ENCODE measurements at regions not wholly inside any gene's neighbourhood (a gene's known extent, or its start where the extent isn't known, plus 50 kb on each side); places are given as distances from the start of the nearest gene placed in this dataset.

DNA sequence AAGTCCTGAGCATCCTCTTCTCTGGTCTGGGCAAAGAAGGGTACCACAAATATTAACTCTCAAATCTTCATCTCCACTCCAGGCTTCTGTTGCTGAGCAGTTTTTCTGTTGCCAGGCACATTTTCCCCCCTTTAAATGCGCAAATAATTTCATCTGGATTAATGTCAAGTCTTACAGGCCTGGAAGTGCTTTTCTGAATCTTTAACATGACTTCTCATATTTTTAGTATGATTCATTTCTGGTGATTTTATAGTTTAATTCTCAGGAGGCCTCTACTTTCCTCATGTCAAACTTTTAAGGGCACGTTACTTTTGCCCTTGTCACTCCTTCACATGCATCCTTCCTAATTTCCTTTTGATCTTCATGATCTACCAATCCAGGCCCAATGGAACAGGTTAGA is 510.2 kb downstream of the METTL15 start:
- H3K27me3 Mint-ChIP-seq (ENCODE audit: low read depth): no peaks in the 10 kb centered on the region
- H3K27ac Mint-ChIP-seq: no peak overlapping the region
- DNase-seq (ENCODE audit: low spot score): no peak
- no peak overlapping the region for H3K4me3 Mint-ChIP-seq (ENCODE audit: low read depth)
- H3K4me1 Mint-ChIP-seq (ENCODE audit: low read depth): no peaks in the 10 kb centered on the region
- no peaks in the 10 kb centered on the region for H3K36me3 Mint-ChIP-seq (ENCODE audit: low read depth)
- H3K9me3 Mint-ChIP-seq: no peaks in the 10 kb centered on the region
- intact Hi-C loops (cut with micrococcal nuclease): no loop called here

DNA sequence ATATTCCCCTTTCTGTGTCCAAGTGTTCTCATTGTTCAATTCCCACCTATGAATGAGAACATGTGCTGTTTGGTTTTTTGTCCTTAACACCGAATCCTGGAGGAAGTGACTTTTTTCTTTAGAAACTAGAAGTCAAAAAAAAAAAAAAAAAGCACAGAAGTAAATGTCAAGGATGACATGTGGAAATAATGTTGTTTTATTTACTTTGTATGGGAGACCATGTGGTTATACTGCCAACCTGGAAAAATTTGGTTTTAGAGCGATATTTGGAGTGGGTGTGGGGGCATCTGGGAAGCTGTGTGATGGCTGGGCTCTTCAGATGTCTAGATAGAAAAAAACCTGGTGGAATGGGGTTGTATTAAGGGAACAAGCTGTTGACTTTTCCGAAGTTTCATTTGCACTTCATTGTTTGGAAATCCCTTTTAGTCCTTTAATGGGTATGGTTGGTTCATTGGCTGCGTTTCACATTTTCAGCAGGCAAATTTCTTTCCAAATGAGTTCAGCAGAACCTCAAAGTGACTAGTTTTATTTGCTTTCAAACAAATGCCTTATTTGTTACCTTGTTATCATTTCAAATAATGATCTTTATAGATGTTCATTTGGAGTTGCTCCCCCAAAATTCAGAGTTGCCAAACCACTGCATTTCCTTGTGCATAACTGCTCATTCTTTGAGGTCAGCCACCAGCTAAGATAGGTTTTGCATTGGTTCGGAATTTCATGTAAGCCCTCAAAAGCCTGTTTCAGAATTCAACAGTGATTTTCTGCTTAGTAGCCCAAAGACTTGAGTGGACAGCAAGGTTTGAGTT is 508.2 kb downstream of the METTL15 start:
- Mint-ChIP-seq H3K4me1 (ENCODE audit: low read depth) (no peaks in the 10 kb centered on the region), H3K36me3 (ENCODE audit: low read depth) (no peaks in the 10 kb centered on the region), H3K27ac (no peak overlapping the region), H3K27me3 (ENCODE audit: low read depth) (no peaks in the 10 kb centered on the region), H3K9me3 (no peaks in the 10 kb centered on the region), H3K4me3 (ENCODE audit: low read depth) (no peak overlapping the region)
- no peak for DNase-seq (ENCODE audit: low spot score)
- intact Hi-C loops (cut with micrococcal nuclease): no loop called here

DNA sequence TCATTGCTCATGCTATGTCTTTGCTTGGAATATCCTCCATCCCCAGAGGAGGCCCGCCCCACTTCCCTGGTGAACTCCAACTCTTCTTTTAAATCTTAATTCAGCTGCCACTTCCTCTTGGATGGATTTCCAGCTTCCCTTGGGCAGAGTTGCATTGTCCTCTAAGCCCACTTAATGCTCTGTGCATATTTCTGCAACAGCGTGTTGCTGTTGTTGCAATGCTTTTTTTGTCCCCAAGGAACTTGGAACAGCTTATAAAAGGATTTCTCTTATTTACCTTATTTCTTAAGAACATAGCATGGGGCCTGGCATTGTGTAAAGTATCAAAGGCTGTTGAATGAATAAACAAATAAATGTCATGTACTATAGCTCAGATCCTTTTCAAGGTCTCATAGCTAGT is 507.4 kb downstream of the METTL15 start:
- Mint-ChIP-seq H3K36me3 (ENCODE audit: low read depth) (no peaks in the 10 kb centered on the region), H3K27me3 (ENCODE audit: low read depth) (no peaks in the 10 kb centered on the region), H3K4me3 (ENCODE audit: low read depth) (no peak overlapping the region), H3K4me1 (ENCODE audit: low read depth) (no peaks in the 10 kb centered on the region), H3K9me3 (no peaks in the 10 kb centered on the region), H3K27ac (no peak overlapping the region)
- no peak for DNase-seq (ENCODE audit: low spot score)
- intact Hi-C loops (cut with micrococcal nuclease): no loop called here

DNA sequence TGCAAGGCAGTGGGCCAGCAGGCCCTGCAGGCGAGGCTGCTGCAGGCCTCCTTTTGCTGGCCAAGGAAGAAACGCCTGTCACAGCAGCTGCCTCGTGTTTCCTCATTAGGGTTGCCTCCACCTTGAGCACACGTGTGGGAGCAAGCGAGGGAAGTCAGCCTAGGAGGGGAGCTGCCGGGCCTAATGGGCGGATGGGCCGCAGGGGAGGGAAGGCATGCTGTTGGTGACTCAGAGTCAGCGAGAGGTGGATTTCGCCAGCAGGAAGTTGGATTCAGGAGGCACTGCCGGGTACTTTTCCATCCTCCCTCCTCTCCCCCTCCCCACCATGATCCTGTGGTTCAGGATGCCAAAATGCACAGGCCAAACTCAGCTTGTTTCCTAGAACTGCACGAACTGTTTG is 498.7 kb downstream of the METTL15 start:
- H3K36me3 Mint-ChIP-seq (ENCODE audit: low read depth): no peaks in the 10 kb centered on the region
- DNase-seq (ENCODE audit: low spot score): no peak
- no peak overlapping the region for H3K4me3 Mint-ChIP-seq (ENCODE audit: low read depth)
- H3K9me3 Mint-ChIP-seq: no peaks in the 10 kb centered on the region
- intact Hi-C loops (cut with micrococcal nuclease): no loop called here
- H3K4me1 Mint-ChIP-seq (ENCODE audit: low read depth): no peaks in the 10 kb centered on the region
- no peak overlapping the region for H3K27ac Mint-ChIP-seq
- H3K27me3 Mint-ChIP-seq (ENCODE audit: low read depth): no peaks in the 10 kb centered on the region

DNA sequence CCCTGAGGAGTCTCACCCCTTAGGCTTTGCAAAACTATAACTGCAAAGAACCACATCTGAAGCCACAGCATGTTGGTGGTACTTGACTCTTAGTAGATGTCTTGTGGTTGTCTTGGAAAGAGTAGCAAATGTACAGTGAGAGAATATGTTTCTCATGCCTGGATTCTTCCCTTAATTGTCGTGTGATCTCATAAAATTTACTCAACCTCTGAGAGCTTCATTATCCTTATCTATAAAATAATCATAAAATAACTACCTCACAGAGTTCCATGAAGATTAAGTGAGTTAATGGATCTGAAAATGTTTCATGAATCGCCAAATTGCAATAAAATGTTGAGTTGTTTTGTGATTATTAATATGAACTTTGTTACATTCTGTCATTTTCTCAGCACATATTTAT is 491.5 kb downstream of the METTL15 start:
- Mint-ChIP-seq H3K4me1 (ENCODE audit: low read depth) (no peaks in the 10 kb centered on the region), H3K9me3 (no peaks in the 10 kb centered on the region), H3K27ac (no peak overlapping the region), H3K4me3 (ENCODE audit: low read depth) (no peak overlapping the region), H3K27me3 (ENCODE audit: low read depth) (no peaks in the 10 kb centered on the region), H3K36me3 (ENCODE audit: low read depth) (no peaks in the 10 kb centered on the region)
- intact Hi-C loops (cut with micrococcal nuclease): no loop called here
- DNase-seq (ENCODE audit: low spot score): no peak

DNA sequence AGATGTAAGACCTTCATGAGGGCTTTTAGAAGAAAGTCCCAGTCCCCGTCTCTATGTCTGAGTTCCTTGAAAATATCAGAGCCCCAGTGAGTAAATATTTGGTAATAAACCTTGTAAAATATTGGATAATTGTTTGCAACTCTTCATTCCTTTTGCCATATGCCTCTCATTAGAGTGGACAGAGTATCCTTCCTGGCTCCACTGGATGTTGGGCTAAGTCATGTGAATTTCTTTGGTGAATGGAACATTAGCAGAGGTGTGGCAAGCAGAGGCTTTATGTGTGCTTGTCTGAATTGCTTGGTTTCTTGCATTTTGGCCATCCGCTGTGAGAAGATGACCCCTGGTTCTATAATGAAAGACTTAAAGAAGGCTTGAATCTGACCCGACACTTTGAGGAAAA is 490.3 kb downstream of the METTL15 start:
- H3K27me3 Mint-ChIP-seq (ENCODE audit: low read depth): no peaks in the 10 kb centered on the region

DNA sequence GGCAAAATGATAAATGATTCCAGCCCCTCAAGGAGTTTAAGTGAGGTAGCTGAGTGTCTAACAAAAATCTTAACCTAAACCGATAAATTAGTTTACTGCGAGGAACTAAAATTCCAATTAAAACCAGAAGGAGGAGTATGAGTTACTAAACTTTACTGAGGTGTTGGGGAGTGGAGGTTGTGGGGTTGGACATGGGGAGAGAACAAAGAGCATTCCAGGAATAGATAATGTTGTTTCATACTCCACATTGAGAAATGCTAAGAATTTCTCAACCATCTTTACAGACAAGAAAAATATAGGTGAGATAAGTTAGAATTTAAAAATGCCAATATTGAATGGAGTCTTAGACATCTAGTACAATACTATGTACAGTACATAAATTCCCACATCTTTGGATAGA is 488.6 kb downstream of the METTL15 start:
- Mint-ChIP-seq H3K4me3 (ENCODE audit: low read depth) (no peak overlapping the region), H3K27ac (no peak overlapping the region), H3K9me3 (no peaks in the 10 kb centered on the region), H3K4me1 (ENCODE audit: low read depth) (no peaks in the 10 kb centered on the region), H3K36me3 (ENCODE audit: low read depth) (no peaks in the 10 kb centered on the region), H3K27me3 (ENCODE audit: low read depth) (no peaks in the 10 kb centered on the region)
- intact Hi-C loops (cut with micrococcal nuclease): no loop called here
- no peak for DNase-seq (ENCODE audit: low spot score)

More for the DNA sequence above, 490.3 kb downstream of the METTL15 start:
- no peaks in the 10 kb centered on the region for H3K9me3 Mint-ChIP-seq
- DNase-seq (ENCODE audit: low spot score): no peak
- no peak overlapping the region for H3K4me3 Mint-ChIP-seq (ENCODE audit: low read depth)
- no peak overlapping the region for H3K27ac Mint-ChIP-seq
- intact Hi-C loops (cut with micrococcal nuclease): no loop called here
- H3K36me3 Mint-ChIP-seq (ENCODE audit: low read depth): no peaks in the 10 kb centered on the region
- H3K4me1 Mint-ChIP-seq (ENCODE audit: low read depth): no peaks in the 10 kb centered on the region

DNA sequence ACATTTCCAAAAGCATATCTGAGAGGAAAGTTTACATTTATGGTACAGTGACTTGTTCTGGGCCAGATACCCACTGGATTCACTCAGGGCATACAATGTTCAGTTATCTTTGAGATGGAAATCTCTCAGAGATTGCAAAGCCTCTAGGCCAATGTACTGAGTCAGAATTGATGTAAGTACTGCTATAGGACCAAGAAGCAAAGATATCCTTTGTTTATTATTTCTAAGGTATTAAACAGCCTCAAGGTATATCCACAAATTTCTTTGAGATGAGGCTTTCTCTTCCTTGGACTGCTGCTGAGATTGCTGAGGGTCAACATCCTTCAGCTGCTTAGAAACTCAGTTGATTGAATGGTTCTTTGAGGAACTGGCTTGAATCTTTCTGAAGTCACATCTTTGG is 484.0 kb downstream of the METTL15 start:
- H3K27me3 Mint-ChIP-seq (ENCODE audit: low read depth): no peaks in the 10 kb centered on the region
- H3K27ac Mint-ChIP-seq: no peak overlapping the region
- H3K4me3 Mint-ChIP-seq (ENCODE audit: low read depth): no peak overlapping the region
- no peaks in the 10 kb centered on the region for H3K9me3 Mint-ChIP-seq
- intact Hi-C loops (cut with micrococcal nuclease): no loop called here
- no peaks in the 10 kb centered on the region for H3K4me1 Mint-ChIP-seq (ENCODE audit: low read depth)
- no peaks in the 10 kb centered on the region for H3K36me3 Mint-ChIP-seq (ENCODE audit: low read depth)
- no peak for DNase-seq (ENCODE audit: low spot score)

DNA sequence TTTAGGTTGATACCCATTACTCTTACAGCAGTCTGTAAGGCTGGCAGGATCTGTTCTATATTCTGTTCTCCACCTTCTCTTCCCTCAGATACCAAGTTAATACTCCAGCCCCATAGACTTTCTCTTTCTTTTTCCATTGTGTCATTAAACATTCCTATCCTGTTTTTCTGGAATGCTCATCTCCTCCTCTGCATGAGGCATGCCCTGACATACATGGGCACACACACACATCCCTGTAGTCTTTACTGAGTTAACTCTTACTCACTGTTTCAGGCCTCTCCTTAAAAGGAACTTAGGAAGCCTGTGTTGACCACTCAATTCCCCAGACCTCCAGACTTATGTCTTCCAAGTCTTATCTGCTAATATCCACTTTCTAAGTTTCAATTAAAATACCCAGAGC is 476.8 kb downstream of the METTL15 start:
- intact Hi-C loops (cut with micrococcal nuclease): no loop called here
- DNase-seq (ENCODE audit: low spot score): no peak
- Mint-ChIP-seq H3K4me3 (ENCODE audit: low read depth) (no peak overlapping the region), H3K4me1 (ENCODE audit: low read depth) (no peaks in the 10 kb centered on the region), H3K27me3 (ENCODE audit: low read depth) (no peaks in the 10 kb centered on the region), H3K27ac (no peak overlapping the region), H3K9me3 (no peaks in the 10 kb centered on the region), H3K36me3 (ENCODE audit: low read depth) (no peaks in the 10 kb centered on the region)

DNA sequence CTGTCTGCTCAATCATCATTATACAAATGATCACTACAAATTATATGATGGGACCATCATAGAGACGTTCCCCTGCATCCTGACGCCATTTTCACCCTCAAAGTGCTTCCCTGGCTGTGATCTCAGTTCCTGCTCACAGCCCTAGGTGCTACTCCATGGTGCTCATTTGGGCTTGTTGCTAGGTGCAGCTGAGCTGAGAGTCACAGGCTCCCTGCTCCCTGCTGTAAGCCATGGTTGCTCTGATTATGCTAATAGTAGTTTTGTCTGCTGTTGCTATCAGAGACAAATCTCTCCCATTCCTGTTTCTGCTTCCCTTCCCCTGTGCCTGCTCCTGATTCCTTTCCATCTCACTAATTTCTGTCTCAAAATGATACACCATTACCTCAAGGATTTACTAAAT is 474.3 kb downstream of the METTL15 start:
- H3K27me3 Mint-ChIP-seq (ENCODE audit: low read depth): no peaks in the 10 kb centered on the region
- no peaks in the 10 kb centered on the region for H3K4me1 Mint-ChIP-seq (ENCODE audit: low read depth)
- no peak overlapping the region for H3K27ac Mint-ChIP-seq
- no peaks in the 10 kb centered on the region for H3K36me3 Mint-ChIP-seq (ENCODE audit: low read depth)
- no peaks in the 10 kb centered on the region for H3K9me3 Mint-ChIP-seq
- no peak for DNase-seq (ENCODE audit: low spot score)
- intact Hi-C loops (cut with micrococcal nuclease): no loop called here
- no peak overlapping the region for H3K4me3 Mint-ChIP-seq (ENCODE audit: low read depth)

DNA sequence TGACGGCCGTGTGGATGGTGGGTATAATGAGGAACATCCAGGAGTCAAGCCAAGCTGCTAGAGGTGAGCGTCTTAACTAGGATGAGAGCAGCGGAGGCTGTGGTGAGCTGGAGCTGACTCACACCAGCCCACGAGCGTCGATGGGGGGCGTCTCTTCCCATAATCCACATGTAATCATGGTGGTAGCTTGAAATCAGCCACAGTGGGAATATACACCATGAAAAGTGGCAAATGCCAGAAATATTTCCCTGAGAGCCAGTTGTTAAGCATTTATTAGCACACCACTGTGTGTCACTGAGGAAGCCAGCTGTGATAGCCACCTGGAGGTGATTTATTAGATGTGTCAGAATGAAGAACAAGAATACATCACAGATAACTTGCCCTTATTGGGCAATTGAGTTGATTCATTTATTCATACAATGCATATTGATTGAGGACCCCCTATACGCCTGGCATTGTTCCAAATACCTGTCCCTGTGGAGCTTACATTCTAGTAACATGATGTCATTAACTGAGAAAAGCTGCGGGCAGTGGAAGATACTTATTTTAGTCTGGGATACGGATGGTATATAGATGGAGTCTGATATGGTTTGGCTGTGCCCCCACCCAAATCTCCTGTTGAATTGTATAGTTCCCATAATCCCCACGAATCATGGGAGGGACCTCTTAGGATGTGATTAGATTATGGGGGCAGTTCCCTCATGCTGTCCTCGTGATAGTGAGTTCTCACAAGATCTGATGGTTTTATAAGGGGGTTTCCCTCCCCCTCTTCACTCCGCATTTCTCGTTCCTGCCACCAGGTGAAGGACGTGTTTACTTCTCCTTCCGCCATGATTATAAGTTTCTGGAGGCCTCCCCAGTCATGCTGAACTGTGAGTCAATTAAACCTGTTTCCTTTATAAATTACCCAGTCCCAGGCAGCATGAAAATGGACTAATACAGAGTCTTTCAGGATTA is 473.4 kb downstream of the METTL15 start:
- intact Hi-C loops (cut with micrococcal nuclease): no loop called here
- Mint-ChIP-seq H3K27me3 (ENCODE audit: low read depth) (no peaks in the 10 kb centered on the region), H3K9me3 (no peaks in the 10 kb centered on the region), H3K36me3 (ENCODE audit: low read depth) (no peaks in the 10 kb centered on the region), H3K4me1 (ENCODE audit: low read depth) (no peaks in the 10 kb centered on the region), H3K4me3 (ENCODE audit: low read depth) (no peak overlapping the region), H3K27ac (no peak overlapping the region)
- no peak for DNase-seq (ENCODE audit: low spot score)

DNA sequence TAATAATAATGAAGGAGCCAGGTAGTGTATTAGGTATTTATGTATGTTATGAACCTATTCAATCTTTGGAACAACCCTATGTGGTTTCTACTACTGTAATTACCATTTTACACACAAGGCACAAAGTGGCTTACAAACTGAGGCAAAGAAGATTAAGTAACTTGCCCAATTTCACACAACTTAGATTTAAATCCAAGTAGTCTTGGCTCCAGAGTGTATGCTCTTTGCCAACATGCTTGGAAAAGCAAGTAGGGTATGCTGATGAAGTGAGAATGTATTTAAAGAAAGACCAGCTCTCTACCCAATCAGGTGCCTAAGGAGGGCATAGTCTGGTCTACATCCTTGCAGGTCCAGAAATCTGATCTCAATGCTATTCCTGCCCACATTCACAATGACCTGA is 463.2 kb downstream of the METTL15 start:
- Mint-ChIP-seq H3K36me3 (ENCODE audit: low read depth) (no peaks in the 10 kb centered on the region), H3K27me3 (ENCODE audit: low read depth) (no peaks in the 10 kb centered on the region), H3K4me1 (ENCODE audit: low read depth) (no peaks in the 10 kb centered on the region), H3K9me3 (peaks cover 3% of the 10 kb centered on the region), H3K4me3 (ENCODE audit: low read depth) (no peak overlapping the region), H3K27ac (no peak overlapping the region)
- DNase-seq (ENCODE audit: low spot score): no peak
- intact Hi-C loops (cut with micrococcal nuclease): no loop called here

DNA sequence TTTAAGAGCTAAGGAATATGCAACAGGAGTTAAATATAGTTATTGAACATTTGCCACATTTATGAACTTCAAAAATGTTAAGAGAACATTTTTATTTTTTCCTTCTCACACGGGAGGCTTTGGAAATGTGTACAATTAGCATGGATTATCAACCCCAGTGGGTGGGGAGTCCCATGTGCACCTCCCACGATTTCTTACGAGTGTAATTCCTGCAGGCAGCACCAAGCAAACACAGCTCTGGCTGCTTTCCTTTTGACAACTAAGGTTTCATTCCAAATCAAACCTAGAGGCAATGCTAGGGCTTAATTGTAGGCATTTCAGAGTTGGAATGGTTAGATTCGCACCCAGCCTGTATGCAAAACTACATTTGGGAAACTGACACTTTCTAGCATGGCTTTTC is 460.9 kb downstream of the METTL15 start:
- H3K9me3 Mint-ChIP-seq: peaks cover 3% of the 10 kb centered on the region
- H3K4me1 Mint-ChIP-seq (ENCODE audit: low read depth): no peaks in the 10 kb centered on the region

More for the DNA sequence above, 460.9 kb downstream of the METTL15 start:
- intact Hi-C loops (cut with micrococcal nuclease): no loop called here
- no peak overlapping the region for H3K4me3 Mint-ChIP-seq (ENCODE audit: low read depth)
- DNase-seq (ENCODE audit: low spot score): no peak
- no peak overlapping the region for H3K27ac Mint-ChIP-seq
- H3K36me3 Mint-ChIP-seq (ENCODE audit: low read depth): no peaks in the 10 kb centered on the region
- no peaks in the 10 kb centered on the region for H3K27me3 Mint-ChIP-seq (ENCODE audit: low read depth)

All from activated T-helper 2 cell treated with anti-CD3 and anti-CD28 coated beads, Interferon-gamma antibody, Interleukin-2, Interleukin-4, amounts not matched to agents 10 μg/mL and 5 μg/mL and 100 μg/mL, durations not matched to agents 14 hours and 24 hours and 36 hours (primary cell).